HCT116 (cell line): ENCODE measurements at regions not wholly inside any gene's neighbourhood (a gene's known extent, or its start where the extent isn't known, plus 50 kb on each side); places are given as distances from the start of the nearest gene placed in this dataset.

ENCODE experiments used
- ATAC-seq: fragments of 200-7000 bp; cut with Tn5 transposase; 2 replicates; pipeline ENCODE4 v1.9.1; 2020; ENCODE audit warnings: mild to moderate bottlenecking, moderate library complexity
- BruUV-seq: library from RNA; stranded (reverse); fragments of 400-500 nt; replicated peaks from 2 replicates; lab custom pipeline; 2021; lab: Mats Ljungman, UMichigan
- CTCF ChIA-PET: fragments of 300-600 bp; sonication (Branson Sonifier 250); formaldehyde crosslinking; loops from one replicate; lab custom pipeline; 2021; ENCODE audit warnings: antibody characterized with exemption; lab: Charles Lee
- POLR2A ChIA-PET: fragments of 300-600, 350-600 bp; sonication (Branson Sonifier 250); formaldehyde crosslinking; loops from one replicate; lab custom pipeline; 2021; ENCODE audit warnings: antibody characterized with exemption; lab: Charles Lee
- RAD21 ChIA-PET, 2 experiments: fragments of 300-600 bp; sonication (Branson Sonifier 250); formaldehyde crosslinking; loops; one replicate each; lab custom pipeline; 2023; ENCODE audit warnings: low total read pairs in 2 of 2; ENCODE audit not compliant: uncharacterized antibody in 2 of 2, unreplicated experiment in 2 of 2, low non-redundant PET in 1 of 2; lab: Charles Lee
- DNase-seq: peaks from one replicate; pipeline ENCODE4 v3.0.0-alpha.2; 2010; ENCODE audit warnings: low read depth, low spot score
- H2AFZ ChIP-seq: fragments of 200-600 bp; shearing (Covaris generic), sonication (generic); 2 replicates; pipeline ENCODE4 v1.6.1; 2017; ENCODE audit warnings: low read depth, mixed run types, mixed read lengths, antibody characterized with exemption, low read length; ENCODE audit not compliant: poor library complexity, severe bottlenecking
- H3K27ac ChIP-seq: 2 replicates; pipeline ENCODE4 v1.5.1; 2012; ENCODE audit warnings: low read depth, low read length
- H3K27me3 ChIP-seq: fragments of 200-600 bp; sonication (generic); 2 replicates; pipeline ENCODE4 v1.6.1; 2016; ENCODE audit warnings: mixed run types, low read length, mixed read lengths; ENCODE audit not compliant: insufficient read depth
- H3K36me3 ChIP-seq, 2 experiments: fragments of 200-500 bp in 1 of 2; fragments of 200-600 bp in 1 of 2; sonication (Bioruptor generic) in 1 of 2; sonication (generic) in 1 of 2; 2 replicates each; pipeline versions ENCODE4 v1.5.1 to v1.6.1; 2014 to 2016; ENCODE audit warnings: low read length in 2 of 2, inconsistent platforms in 1 of 2, mixed read lengths in 1 of 2, mixed run types in 1 of 2; ENCODE audit not compliant: insufficient read depth in 2 of 2, control insufficient read depth in 1 of 2
- H3K4me1 ChIP-seq, 2 experiments: fragments of 200-600 bp in 1 of 2; sonication (generic) in 1 of 2; 2 replicates each; pipeline versions ENCODE4 v1.5.1 to v1.6.1; 2012 to 2017; ENCODE audit warnings: low read length in 2 of 2, inconsistent platforms in 1 of 2, mild to moderate bottlenecking in 1 of 2, mixed read lengths in 1 of 2, mixed run types in 1 of 2, moderate library complexity in 1 of 2; ENCODE audit not compliant: insufficient read depth in 2 of 2, control insufficient read depth in 1 of 2
- H3K4me2 ChIP-seq: fragments of 200-600 bp; sonication (generic); 2 replicates; pipeline ENCODE4 v1.6.1; 2017; ENCODE audit warnings: mixed run types, low read length, mixed read lengths
- H3K4me3 ChIP-seq, 2 experiments: fragments of 200-600 bp in 1 of 2; sonication (generic) in 1 of 2; replicated peaks in 1 of 2; 2 replicates each; pipeline ENCODE4 v1.5.1; 2011 to 2016; ENCODE audit warnings: low read length in 2 of 2, control low read depth in 1 of 2, low read depth in 1 of 2, mild to moderate bottlenecking in 1 of 2, mixed read lengths in 1 of 2, mixed run types in 1 of 2
- H3K79me2 ChIP-seq: fragments of 200-600 bp; sonication (generic); 2 replicates; pipeline ENCODE4 v1.6.1; 2017; ENCODE audit warnings: mild to moderate bottlenecking, mixed run types, low read length, moderate library complexity, mixed read lengths; ENCODE audit not compliant: insufficient read depth
- H3K9ac ChIP-seq: fragments of 200-600 bp; sonication (generic); 2 replicates; pipeline ENCODE4 v1.6.1; 2016; ENCODE audit warnings: low read length, mixed read lengths
- H3K9me2 ChIP-seq: fragments of 200-600 bp; sonication (generic), shearing (Covaris generic); 2 replicates; pipeline ENCODE4 v1.6.1; 2017; ENCODE audit warnings: mixed run types, mild to moderate bottlenecking, moderate library complexity; ENCODE audit not compliant: insufficient read depth
- H3K9me3 ChIP-seq, 2 experiments: fragments of 200-500 bp in 1 of 2; fragments of 200-600 bp in 1 of 2; sonication (Bioruptor generic) in 1 of 2; sonication (generic) in 1 of 2; 2 replicates each; pipeline ENCODE4 v1.6.1; 2014 to 2017; ENCODE audit warnings: low read length in 2 of 2, mixed read lengths in 2 of 2, inconsistent platforms in 1 of 2, low read depth in 1 of 2, mild to moderate bottlenecking in 1 of 2, mixed run types in 1 of 2, moderate library complexity in 1 of 2; ENCODE audit not compliant: control insufficient read depth in 1 of 2, insufficient read depth in 1 of 2
- H4K20me1 ChIP-seq: fragments of 200-600 bp; sonication (generic), shearing (Covaris generic); 2 replicates; pipeline ENCODE4 v1.6.1; 2017; ENCODE audit warnings: mixed run types, mild to moderate bottlenecking, moderate library complexity; ENCODE audit not compliant: insufficient read depth
- CEBPB ChIP-seq: IDR thresholded peaks from 2 replicates; pipeline ENCODE4 v1.6.1; 2012; ENCODE audit warnings: low read depth
- EGR1 ChIP-seq: IDR thresholded peaks from 2 replicates; pipeline ENCODE4 v1.6.1; 2012; ENCODE audit warnings: low read depth
- ELF1 ChIP-seq: IDR thresholded peaks from 2 replicates; pipeline ENCODE4 v1.6.1; 2012; ENCODE audit warnings: low read depth, borderline replicate concordance
- EZH2 ChIP-seq: fragments of 200-600 bp; sonication (generic); IDR thresholded peaks from 2 replicates; pipeline ENCODE4 v1.6.1; 2017; ENCODE audit warnings: antibody characterized with exemption, mixed run types
- FOSL1 ChIP-seq: IDR thresholded peaks from 2 replicates; pipeline ENCODE4 v1.6.1; 2012; ENCODE audit warnings: low read depth
- JUND ChIP-seq: IDR thresholded peaks from 2 replicates; pipeline ENCODE4 v1.6.1; 2012
- MAX ChIP-seq: IDR thresholded peaks from 2 replicates; pipeline ENCODE4 v1.6.1; 2012
- POLR2A ChIP-seq: IDR thresholded peaks from 2 replicates; pipeline ENCODE4 v1.7.0; 2011; ENCODE audit warnings: borderline replicate concordance; ENCODE audit not compliant: insufficient read depth, insufficient read length; ENCODE audit errors: extremely low read depth
- POLR2AphosphoS5 ChIP-seq: IDR thresholded peaks from 2 replicates; pipeline ENCODE4 v1.6.1; 2011; ENCODE audit warnings: mild to moderate bottlenecking, low read depth, low read length, moderate library complexity
- RAD21 ChIP-seq: IDR thresholded peaks from 2 replicates; pipeline ENCODE4 v1.6.1; 2012; ENCODE audit warnings: low read depth, mild to moderate bottlenecking
- REST ChIP-seq: IDR thresholded peaks from 2 replicates; pipeline ENCODE4 v1.6.1; 2012; ENCODE audit warnings: low read depth
- SIN3A ChIP-seq: IDR thresholded peaks from 2 replicates; pipeline ENCODE4 v1.6.1; 2012; ENCODE audit warnings: low read depth
- SP1 ChIP-seq: IDR thresholded peaks from 2 replicates; pipeline ENCODE4 v1.6.1; 2012; ENCODE audit warnings: low read depth
- TCF7L2 ChIP-seq: IDR thresholded peaks from 2 replicates; pipeline ENCODE4 v1.7.0; 2011; ENCODE audit warnings: borderline replicate concordance, inconsistent platforms; ENCODE audit not compliant: insufficient read depth, insufficient read length; ENCODE audit errors: extremely low read depth
- YY1 ChIP-seq: IDR thresholded peaks from 2 replicates; pipeline ENCODE4 v1.6.1; 2011; ENCODE audit warnings: low read length, low read depth, moderate library complexity, mild to moderate bottlenecking; ENCODE audit not compliant: insufficient replicate concordance; ENCODE audit errors: extremely low read depth
- ZBTB33 ChIP-seq: IDR thresholded peaks from 2 replicates; pipeline ENCODE4 v1.6.1; 2011; ENCODE audit warnings: mild to moderate bottlenecking, low read length, moderate library complexity; ENCODE audit not compliant: insufficient replicate concordance; ENCODE audit errors: extremely low read depth
- ZFX ChIP-seq: fragments of 450-650 bp; IDR thresholded peaks from 2 replicates; pipeline ENCODE4 v1.6.1; 2017
- ZNF274 ChIP-seq: fragments of 200-500 bp; sonication (Bioruptor generic); IDR thresholded peaks from 2 replicates; pipeline ENCODE4 v1.6.1; 2014; ENCODE audit warnings: mild to moderate bottlenecking, low read depth, low read length, inconsistent platforms
- intact Hi-C: fragments of 100-400 bp; cut with micrococcal nuclease; formaldehyde crosslinking; loops from 2 replicates; pipeline ENCODE4 v1.10.0; 2022

GRCh38 chr15:68482246-68482645, 50.3 kb upstream of the ITGA11 start:
- ChIA-PET POLR2A (no interaction called here), RAD21 (no interaction called here), CTCF (no interaction called here)
- intact Hi-C loops, result no loop called here
- Histone ChIP-seq H3K4me1 (no peaks in the 10 kb centered on the region), H2AFZ (no peak overlapping the region), H3K9me3 (no peaks in the 10 kb centered on the region), H3K9me2 (no peaks in the 10 kb centered on the region), H3K4me2 (no peak overlapping the region), H3K9ac (no peak overlapping the region), H3K27me3 (peaks cover 5% of the 10 kb centered on the region; the same call in 1 of the 2 replicates), H4K20me1 (no peaks in the 10 kb centered on the region), H3K79me2 (no peaks in the 10 kb centered on the region), H3K36me3 (no peaks in the 10 kb centered on the region), H3K27ac (no peak overlapping the region), H3K4me3 (no peak overlapping the region)
- no peak for ATAC-seq
- no peak for DNase-seq
- no peak for TF ChIP-seq EZH2
- no peak for TF ChIP-seq ZBTB33
- no peak for TF ChIP-seq RAD21
- TF ChIP-seq SIN3A, result no peak
- TF ChIP-seq SP1, result no peak
- TF ChIP-seq CEBPB, result no peak
- TF ChIP-seq ZNF274, result no peak
- no peak for TF ChIP-seq YY1
- TF ChIP-seq TCF7L2, result no peak
- no TSS peak for BruUV-seq

GRCh38 chr15:68483165-68483564, 51.2 kb upstream of the ITGA11 start:
- ChIA-PET RAD21 (no interaction called here), CTCF (no interaction called here), POLR2A (no interaction called here)
- no peak overlapping the region for H3K9ac ChIP-seq
- no peaks in the 10 kb centered on the region for H3K4me1 ChIP-seq
- BruUV-seq, result no TSS peak
- intact Hi-C loops, result no loop called here
- H3K27me3 ChIP-seq, result peaks cover 5% of the 10 kb centered on the region; the same call in 1 of the 2 replicates
- ATAC-seq, result no peak
- no peak overlapping the region for H3K4me2 ChIP-seq
- H3K9me2 ChIP-seq, result no peaks in the 10 kb centered on the region
- no peak overlapping the region for H3K27ac ChIP-seq
- no peak overlapping the region for H3K4me3 ChIP-seq
- no peak overlapping the region for H2AFZ ChIP-seq
- TF ChIP-seq EGR1 (no peak), CEBPB (no peak), JUND (no peak), ELF1 (no peak), REST (no peak), FOSL1 (no peak), MAX (no peak), POLR2A (no peak), SIN3A (no peak), ZNF274 (no peak), POLR2AphosphoS5 (no peak), ZFX (no peak), SP1 (no peak)
- DNase-seq, result no peak
- H3K79me2 ChIP-seq, result no peaks in the 10 kb centered on the region
- H4K20me1 ChIP-seq, result no peaks in the 10 kb centered on the region
- no peaks in the 10 kb centered on the region for H3K36me3 ChIP-seq
- no peaks in the 10 kb centered on the region for H3K9me3 ChIP-seq
